Mesothelial cell of epicardium (in vitro differentiated cells): ENCODE measurements at regions not wholly inside any gene's neighbourhood (a gene's known extent, or its start where the extent isn't known, plus 50 kb on each side); places are given as distances from the start of the nearest gene placed in this dataset.

ENCODE experiments used
- DNase-seq, 2 experiments: peaks; one replicate each; pipeline ENCODE4 v3.0.0; 2021; ENCODE audit warnings: low spot score in 2 of 2; ENCODE audit not compliant: unreplicated experiment in 2 of 2
- H3K27ac Mint-ChIP-seq: 2 replicates; pipeline ENCODE4 v1.8.0; 2021; ENCODE audit warnings: mixed read lengths
- H3K27me3 Mint-ChIP-seq: 2 replicates; pipeline ENCODE4 v1.8.0; 2021; ENCODE audit warnings: low read depth, mixed read lengths
- H3K36me3 Mint-ChIP-seq: 2 replicates; pipeline ENCODE4 v1.8.0; 2021; ENCODE audit warnings: mixed read lengths
- H3K4me1 Mint-ChIP-seq: 2 replicates; pipeline ENCODE4 v1.8.0; 2021; ENCODE audit warnings: mixed read lengths
- H3K4me3 Mint-ChIP-seq: 2 replicates; pipeline ENCODE4 v1.8.0; 2021; ENCODE audit warnings: mild to moderate bottlenecking, moderate library complexity, mixed read lengths
- H3K9me3 Mint-ChIP-seq: 2 replicates; pipeline ENCODE4 v1.8.0; 2021; ENCODE audit warnings: mixed read lengths
- TF ChIP-seq, protein P1 (sequence below): fragments of 200-600 bp; sonication (generic); IDR thresholded peaks from one replicate; pipeline ENCODE4 v1.5.0; 2021; ENCODE audit warnings: antibody characterized with exemption; ENCODE audit not compliant: unreplicated experiment

DNA sequence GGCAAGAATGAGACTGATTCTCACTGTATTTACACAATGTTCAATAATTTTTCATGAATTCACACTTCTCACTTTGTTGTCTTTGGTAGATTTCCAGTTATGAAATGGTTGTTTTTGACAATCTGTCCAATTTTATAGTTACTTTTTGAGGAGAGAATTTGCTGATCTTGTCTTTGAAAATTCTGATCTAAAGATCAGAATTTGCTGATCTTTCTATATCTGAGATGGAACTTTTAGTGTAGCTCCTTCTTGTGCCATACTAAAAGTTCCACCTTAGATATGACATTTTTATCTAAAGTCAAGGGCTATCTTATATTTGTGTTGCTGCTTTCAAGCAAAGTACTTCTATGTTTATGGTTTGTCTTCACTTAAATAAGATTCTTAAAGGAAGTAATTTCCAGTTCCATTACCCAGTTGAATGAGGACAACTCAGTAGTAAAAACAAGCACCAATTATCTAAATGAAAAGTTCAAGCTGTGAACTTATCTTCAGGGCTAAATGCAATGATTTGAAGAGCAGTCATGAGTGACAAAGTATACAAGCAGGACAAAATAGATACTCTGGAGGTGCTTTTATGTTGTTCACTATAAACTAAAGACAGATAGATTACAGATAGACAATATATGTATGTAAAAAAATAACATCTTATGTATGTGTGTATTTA, 76.4 kb upstream of the FOXG1 start:
- no peaks in the 10 kb centered on the region for H3K4me1 Mint-ChIP-seq
- no peak overlapping the region for H3K27ac Mint-ChIP-seq
- no peak overlapping the region for H3K4me3 Mint-ChIP-seq
- H3K9me3 Mint-ChIP-seq, result peaks cover 17% of the 10 kb centered on the region
- TF ChIP-seq, protein P1, sequence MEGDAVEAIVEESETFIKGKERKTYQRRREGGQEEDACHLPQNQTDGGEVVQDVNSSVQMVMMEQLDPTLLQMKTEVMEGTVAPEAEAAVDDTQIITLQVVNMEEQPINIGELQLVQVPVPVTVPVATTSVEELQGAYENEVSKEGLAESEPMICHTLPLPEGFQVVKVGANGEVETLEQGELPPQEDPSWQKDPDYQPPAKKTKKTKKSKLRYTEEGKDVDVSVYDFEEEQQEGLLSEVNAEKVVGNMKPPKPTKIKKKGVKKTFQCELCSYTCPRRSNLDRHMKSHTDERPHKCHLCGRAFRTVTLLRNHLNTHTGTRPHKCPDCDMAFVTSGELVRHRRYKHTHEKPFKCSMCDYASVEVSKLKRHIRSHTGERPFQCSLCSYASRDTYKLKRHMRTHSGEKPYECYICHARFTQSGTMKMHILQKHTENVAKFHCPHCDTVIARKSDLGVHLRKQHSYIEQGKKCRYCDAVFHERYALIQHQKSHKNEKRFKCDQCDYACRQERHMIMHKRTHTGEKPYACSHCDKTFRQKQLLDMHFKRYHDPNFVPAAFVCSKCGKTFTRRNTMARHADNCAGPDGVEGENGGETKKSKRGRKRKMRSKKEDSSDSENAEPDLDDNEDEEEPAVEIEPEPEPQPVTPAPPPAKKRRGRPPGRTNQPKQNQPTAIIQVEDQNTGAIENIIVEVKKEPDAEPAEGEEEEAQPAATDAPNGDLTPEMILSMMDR, result no peak
- no peak for DNase-seq
- H3K27me3 Mint-ChIP-seq, result no peaks in the 10 kb centered on the region
- H3K36me3 Mint-ChIP-seq, result no peaks in the 10 kb centered on the region

DNA sequence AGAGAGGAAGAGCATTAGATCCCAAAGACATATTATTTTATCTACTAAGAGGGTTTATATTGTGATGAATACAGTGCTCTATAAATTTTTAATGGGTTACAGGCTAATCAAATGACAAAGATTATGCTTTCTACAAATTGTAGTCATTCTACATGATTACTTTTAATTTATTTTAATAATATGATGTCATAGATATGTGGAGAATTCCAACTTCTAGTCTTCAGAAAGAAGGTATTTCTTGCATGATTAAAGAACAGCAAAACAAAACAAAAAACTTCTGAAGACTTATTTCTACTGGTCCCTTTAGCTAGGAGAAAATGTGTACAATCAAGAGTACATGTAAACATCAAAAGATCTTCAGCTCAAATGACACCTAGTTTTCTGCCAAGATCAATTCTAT, 71.5 kb upstream of the FOXG1 start:
- H3K4me1 Mint-ChIP-seq, result no peaks in the 10 kb centered on the region
- no peak overlapping the region for H3K27ac Mint-ChIP-seq
- TF ChIP-seq, protein P1, result no peak
- no peaks in the 10 kb centered on the region for H3K27me3 Mint-ChIP-seq
- no peaks in the 10 kb centered on the region for H3K36me3 Mint-ChIP-seq
- no peaks in the 10 kb centered on the region for H3K9me3 Mint-ChIP-seq
- DNase-seq, result no peak
- no peak overlapping the region for H3K4me3 Mint-ChIP-seq

DNA sequence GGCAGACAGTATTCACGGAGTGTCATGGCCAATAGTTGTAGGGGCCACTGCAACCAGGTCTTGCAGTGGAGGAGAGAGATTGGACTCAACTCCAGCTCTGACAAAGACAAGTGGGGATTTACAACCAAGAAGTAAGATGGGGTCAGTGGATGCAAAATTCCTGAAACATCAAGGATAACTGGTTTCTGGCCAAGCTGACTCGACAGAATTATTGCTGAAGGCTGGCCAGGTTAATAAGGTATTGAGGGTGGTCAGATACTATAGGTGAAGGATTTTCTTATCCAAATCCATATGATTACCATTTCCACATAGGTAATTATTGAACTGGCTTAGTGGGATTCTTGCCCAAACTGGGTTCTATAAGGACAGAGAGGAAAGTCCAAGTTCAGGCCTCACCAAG, 64.9 kb upstream of the FOXG1 start:
- TF ChIP-seq, protein P1, result no peak
- DNase-seq, result no peak
- Mint-ChIP-seq H3K27me3 (no peaks in the 10 kb centered on the region), H3K4me1 (no peaks in the 10 kb centered on the region), H3K27ac (no peak overlapping the region), H3K36me3 (no peaks in the 10 kb centered on the region), H3K4me3 (no peak overlapping the region), H3K9me3 (no peaks in the 10 kb centered on the region)

DNA sequence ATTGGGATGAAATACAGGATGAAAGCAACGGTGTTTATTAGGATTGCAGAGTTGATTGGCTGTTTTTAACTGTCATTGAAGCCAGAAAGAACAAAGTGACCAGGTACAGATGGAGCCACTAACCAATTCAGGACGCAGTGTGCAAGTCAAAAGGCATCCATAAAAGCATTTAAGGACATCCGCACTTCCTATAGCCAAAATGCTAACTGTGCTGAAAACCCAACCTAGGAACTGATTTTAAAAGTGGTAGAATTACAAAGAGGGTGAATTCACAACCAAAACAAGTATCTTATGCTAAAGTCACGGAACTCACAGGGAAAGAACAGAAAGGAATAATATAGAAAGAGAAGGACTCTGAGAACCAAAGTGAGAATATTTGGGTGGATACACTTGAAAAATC, 63.1 kb upstream of the FOXG1 start:
- Mint-ChIP-seq H3K36me3 (no peaks in the 10 kb centered on the region), H3K27ac (no peak overlapping the region), H3K4me3 (no peak overlapping the region), H3K4me1 (no peaks in the 10 kb centered on the region), H3K27me3 (no peaks in the 10 kb centered on the region), H3K9me3 (no peaks in the 10 kb centered on the region)
- TF ChIP-seq, protein P1, result no peak
- DNase-seq, result no peak

DNA sequence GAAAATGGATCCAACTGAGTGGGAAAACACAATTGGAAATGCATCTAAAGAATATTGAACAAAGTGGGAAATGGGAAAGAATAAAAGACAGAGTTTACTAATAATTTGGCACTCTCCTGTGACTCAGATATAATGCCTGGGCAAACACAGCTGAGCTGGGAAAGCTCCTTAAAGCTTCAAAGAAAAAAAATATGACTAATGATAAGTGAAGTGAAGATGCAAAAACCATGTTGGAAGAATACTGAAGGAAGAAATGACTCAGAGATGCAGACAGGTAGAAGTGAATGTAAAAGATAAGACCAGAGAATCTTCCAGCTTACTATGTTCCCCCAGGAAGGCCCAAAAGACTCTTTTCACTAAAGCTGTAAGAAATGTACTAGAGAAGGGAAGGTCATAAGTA, 62.4 kb upstream of the FOXG1 start:
- no peak for DNase-seq
- no peaks in the 10 kb centered on the region for H3K4me1 Mint-ChIP-seq
- TF ChIP-seq, protein P1, result no peak
- no peaks in the 10 kb centered on the region for H3K9me3 Mint-ChIP-seq
- H3K27ac Mint-ChIP-seq, result no peak overlapping the region
- no peaks in the 10 kb centered on the region for H3K36me3 Mint-ChIP-seq
- no peak overlapping the region for H3K4me3 Mint-ChIP-seq
- no peaks in the 10 kb centered on the region for H3K27me3 Mint-ChIP-seq

DNA sequence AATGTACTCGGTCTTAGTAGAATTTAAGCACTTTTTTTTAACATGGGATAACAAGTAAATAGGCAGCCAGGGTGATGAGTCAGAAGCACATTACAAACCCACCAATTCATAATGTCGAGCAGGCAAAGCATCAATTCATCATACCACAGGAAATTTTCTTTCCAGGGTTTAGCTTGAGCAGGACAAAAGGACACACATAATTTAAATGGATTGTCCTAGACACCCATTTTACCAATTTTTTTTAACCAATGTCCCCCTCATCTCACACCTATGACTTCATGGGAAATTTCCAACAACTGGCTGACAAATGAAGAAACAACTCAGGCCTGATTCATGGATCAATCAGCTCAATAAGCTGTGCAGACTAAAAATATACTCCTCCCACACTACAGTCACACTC, 58.8 kb upstream of the FOXG1 start:
- TF ChIP-seq, protein P1, result no peak
- peaks cover 4% of the 10 kb centered on the region for H3K9me3 Mint-ChIP-seq
- no peaks in the 10 kb centered on the region for H3K4me1 Mint-ChIP-seq
- H3K27me3 Mint-ChIP-seq, result no peaks in the 10 kb centered on the region
- H3K27ac Mint-ChIP-seq, result no peak overlapping the region
- DNase-seq, result no peak
- H3K4me3 Mint-ChIP-seq, result no peak overlapping the region
- no peaks in the 10 kb centered on the region for H3K36me3 Mint-ChIP-seq
